ENCODE measurements at regions not wholly inside any gene's neighbourhood (a gene's known extent, or its start where the extent isn't known, plus 50 kb on each side); places are given as distances from the start of the nearest gene placed in this dataset.
A peak's percentile ranks its signal among the peaks of the same experiment; 100 is the strongest.
"Not testable (repeated sequence)": the region's sequence is repeated elsewhere in the genome, so short reads cannot be mapped to it uniquely, and the experiment has no call there.

DNA sequence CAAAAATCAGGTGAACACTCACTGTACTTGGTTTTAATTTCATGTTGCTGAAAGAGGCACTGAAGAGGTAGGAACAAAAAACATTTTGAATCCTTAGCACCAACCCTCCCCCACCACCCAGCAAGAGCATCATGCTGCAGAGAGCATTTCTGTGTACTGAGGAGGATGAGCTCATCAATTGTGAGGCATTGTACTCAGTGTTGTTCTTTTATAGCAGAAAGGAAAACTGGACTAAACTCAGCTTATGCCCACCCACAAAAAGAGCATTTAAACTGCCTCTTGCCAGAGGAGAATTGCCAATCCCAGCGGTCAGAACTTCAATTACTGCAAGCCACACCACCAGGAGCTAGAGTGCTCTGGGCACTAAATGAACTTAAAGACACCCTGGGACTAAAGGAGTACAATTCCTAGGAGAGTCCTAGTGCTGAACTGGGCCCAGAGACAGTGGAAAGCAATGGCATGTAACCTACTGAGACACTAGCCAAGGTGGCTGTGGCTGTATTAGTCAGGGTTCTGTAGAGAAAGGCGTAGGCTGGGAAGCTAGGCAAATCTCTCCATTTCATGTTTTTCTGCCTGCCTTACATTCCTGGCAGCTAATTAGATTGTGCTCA lies 280.7 kb upstream of the KLHL4 start:
- no peak for DNase-seq

DNA sequence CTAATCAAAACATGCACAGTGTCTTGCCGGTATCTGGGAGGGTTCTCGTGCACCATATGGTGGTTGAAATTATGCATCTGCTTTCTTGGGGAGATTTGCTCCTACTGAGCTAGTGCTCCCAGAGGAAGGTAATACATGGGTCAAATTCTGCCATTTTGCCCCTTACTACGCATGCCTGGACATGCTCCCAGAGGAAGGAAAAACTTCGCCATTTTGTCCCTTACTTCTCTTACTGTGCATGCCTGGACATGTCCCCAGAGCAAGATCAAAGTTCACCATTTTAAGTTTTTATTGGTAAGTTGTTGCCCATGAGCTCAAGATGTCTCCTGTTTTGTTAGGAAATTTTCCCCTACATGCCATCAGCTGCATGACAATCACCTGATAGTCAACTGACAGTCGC lies 252.1 kb upstream of the KLHL4 start:
- DNase-seq, result no peak

DNA sequence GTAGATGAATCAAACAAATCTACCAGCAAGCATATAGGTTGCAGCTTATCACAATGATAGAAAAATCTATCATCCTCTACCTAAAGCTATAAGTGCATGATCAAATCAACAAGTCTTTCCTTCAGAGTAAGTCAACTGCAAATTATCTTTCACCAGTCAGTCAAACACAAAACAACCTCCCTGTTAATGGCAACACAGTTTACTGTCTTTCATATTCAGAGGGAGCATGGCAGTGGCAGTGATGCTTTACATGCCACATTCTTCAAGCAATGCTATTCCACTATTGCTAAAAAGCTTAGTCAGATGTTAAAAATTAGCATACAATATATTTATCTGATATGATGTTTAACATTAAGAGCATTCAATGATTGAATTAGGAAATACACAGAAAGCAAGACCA lies 245.1 kb upstream of the KLHL4 start:
- no peak for DNase-seq

DNA sequence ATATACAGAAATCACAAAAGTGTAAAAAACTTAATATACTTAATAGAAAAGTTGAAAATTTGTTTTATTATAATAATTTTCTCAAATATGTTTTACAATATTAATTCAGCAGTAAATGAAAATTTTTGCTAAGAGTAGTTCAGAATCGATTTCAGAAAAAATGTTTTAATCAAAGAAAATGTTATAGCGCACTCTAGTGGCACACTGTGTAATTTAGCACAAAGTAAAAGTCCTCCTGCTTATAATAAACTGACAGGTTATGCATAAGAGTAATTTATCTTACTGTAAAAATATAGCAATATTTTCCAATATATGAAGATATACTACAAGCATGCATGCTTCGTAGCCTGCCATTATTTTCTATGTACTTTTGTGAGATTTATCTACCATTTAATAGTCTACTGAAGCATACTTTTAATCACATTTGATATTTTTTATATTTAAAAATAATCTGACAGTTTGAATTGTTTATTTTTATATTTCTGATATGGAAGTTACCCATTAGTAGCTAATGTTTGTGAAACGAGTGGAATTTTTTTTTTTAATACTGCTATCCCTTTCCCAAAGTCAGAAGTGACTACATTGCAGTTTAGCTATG lies 217.9 kb upstream of the KLHL4 start:
- peak; percentile 41 for DNase-seq

DNA sequence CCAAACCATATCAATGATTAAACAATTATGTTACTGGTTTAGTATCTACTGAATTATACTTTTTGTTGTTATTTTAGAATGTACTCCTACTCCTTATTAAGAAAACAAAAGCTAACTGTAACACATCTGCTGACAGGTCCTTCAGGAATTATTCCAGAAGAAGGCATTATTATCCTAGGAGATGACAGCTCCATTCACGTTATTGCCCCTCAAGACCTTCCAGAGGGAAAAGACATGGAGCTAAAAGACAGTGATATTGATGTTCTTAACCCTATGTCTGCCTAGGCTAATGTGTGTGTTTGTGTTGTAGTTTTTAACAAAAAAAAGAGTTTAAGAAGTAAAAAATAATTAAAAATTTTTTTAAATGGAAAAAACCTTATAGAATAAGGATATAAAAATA lies 206.8 kb upstream of the KLHL4 start:
- no peak for DNase-seq

DNA sequence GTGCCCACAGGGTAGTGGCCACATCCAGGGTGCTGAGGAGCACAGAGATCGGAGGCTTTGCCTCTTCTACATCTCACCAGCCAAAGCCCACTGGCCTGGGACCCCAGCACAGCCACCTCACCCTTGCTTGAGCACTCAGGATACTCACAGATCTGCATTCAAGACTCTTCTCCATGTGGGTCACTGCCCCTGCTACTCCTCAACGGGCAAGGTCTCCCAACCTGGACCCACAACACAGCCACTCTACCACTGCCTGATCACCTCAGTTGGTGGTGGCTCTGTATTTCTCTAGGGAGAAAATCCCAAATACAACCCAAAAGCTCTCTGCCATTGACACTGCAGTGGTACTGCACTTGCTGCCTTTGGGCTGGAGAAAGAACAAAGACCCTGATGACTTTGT lies 190.3 kb upstream of the KLHL4 start:
- no peak for DNase-seq

DNA sequence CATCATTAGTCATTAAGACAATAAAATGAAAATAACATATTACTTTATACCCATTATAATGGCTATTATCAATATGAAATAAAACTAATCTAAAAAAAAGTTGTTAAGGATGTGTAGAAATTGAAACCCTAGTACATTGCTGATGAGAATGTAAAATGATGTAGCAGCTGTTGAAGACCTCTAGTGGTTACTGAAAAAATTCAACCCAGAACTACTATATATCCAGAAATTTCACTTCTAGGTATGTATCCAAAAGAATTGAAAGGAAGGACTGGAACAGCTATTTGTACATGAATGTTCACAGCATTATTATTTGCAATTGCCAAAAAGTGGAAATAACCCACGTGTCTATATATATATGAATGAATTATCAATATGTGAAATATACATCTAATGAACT lies 180.3 kb upstream of the KLHL4 start:
- DNase-seq, result peak; percentile 0

DNA sequence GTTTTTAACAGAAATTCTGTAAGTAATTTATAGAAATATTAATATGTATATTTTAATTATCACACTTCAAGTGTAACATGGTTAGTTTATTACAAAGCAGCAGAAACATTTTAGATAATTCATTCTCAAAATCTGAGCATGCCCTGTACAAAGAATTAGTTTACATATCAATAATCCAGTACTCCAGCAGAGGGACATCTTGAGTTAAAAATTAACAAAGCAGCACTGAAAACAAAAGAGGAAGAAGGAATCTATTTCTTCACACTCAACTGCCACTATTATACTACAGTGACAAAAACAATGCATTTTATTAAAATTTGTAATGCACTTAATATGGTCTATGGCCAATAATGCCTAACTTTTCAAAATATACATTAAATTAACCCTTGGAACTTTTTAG lies 179.1 kb upstream of the KLHL4 start:
- peak; percentile 54 for DNase-seq

DNA sequence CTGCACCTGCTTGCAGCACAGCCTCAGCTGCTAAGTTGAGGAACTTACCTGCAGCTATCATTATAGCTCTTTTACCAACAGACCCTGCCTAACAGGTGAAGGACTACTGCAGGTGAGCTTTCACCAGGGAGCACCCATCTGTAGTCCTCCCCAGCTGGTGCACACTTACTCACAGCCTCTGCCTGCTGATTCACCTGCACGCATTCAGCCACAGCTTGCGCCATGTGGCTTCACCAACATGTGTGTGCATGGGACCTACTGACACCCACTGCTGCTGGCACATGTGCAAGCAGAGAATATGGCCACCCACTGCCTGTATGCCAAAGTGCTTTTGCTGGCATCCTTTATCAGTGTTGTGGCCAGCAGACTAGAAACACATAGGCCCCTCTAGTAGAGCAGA lies 146.7 kb upstream of the KLHL4 start:
- DNase-seq, result no peak

DNA sequence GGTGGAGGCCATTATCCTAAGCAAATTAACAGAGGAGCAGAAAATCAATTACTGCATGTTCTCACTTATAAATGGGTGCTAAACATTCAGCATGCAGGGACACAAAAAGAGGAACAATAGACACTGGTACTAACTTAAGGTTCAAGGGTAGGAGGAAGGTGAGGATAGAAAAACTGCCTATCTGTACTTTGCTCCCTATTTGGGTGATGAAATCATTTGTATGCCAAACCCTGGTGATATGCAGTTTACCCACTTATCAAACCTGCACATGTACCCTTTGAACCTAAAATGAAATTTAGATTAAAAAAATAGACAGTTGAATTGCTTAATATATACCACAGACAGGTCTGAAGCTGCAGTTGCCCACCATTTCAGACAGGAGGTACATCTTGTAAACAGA lies 143.3 kb upstream of the KLHL4 start:
- DNase-seq, result no peak

DNA sequence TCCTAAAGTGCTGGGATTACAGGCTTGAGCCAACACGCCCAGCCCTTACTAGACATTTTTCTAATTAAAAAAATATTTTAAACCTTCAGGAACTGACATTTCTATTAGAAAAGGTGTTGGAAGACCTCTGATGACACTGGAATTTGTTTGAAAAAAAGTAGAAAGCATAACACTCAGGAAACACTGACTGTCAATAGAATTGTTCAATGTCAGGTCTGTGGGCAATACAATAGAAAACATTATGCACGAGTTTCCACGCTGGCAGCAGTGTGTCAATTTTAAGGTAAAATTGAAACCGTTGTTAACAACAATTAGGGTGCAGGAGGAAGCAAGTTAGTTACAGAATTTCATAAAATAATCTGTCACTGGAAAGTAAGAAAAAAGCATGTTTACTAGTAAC lies 140.7 kb upstream of the KLHL4 start:
- no peak for DNase-seq

DNA sequence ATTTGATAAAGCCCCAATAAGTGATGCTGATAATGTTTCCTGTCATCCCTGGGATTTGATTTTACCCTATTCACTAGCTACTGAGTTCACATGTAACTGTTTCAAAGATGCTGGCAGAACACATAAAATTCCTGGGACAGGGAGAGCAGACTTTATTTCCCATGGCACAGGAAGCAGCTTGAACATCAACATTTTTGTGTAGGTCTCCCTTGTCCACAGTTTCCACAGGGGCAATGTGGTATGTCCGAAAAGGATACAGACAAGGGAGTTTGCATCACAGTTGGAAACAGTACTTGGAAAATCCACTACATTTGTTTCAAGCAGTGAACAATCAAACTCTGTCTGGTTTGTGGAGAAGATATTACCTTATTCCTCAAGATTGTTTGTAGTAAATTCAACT lies 129.2 kb upstream of the KLHL4 start:
- DNase-seq, result peak; percentile 35

DNA sequence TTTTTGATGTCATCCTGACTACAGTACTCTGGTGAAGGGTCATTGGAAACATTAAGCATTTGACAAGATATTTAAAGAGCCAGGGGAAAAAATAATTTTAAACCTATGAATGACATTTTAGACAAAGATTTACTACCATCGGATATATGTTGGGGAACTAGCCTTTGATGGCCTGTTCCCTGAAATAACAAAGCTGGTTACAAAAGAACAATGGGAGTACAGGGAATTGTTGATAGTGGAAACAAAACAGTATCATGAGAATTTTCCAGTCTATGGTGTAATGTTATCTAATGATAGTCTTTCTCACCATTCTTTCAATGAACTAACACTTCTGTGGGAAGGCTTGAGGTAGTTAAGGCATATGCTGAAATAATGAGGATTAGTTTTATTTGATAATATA lies 125.9 kb upstream of the KLHL4 start:
- DNase-seq, result peak; percentile 84

DNA sequence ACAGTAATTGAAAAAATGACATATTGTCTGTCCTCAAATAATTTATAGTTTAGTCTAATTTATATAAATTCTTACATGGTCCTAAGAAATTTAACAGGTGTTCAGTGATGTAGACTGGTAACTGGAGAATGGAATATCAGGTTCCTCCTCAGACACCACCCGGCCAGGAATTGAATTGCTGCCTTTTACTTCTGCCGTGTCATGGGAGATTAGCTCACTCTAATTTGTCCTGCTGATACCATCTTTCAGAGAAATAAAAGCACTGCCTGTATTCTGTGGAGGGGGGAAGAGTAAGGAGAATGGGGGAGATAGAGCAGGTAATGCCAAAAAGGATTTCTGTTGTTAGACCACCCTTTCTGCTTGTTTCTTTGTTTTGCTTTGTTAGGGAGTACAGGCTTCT lies 125.2 kb upstream of the KLHL4 start:
- peak; percentile 44 for DNase-seq

DNA sequence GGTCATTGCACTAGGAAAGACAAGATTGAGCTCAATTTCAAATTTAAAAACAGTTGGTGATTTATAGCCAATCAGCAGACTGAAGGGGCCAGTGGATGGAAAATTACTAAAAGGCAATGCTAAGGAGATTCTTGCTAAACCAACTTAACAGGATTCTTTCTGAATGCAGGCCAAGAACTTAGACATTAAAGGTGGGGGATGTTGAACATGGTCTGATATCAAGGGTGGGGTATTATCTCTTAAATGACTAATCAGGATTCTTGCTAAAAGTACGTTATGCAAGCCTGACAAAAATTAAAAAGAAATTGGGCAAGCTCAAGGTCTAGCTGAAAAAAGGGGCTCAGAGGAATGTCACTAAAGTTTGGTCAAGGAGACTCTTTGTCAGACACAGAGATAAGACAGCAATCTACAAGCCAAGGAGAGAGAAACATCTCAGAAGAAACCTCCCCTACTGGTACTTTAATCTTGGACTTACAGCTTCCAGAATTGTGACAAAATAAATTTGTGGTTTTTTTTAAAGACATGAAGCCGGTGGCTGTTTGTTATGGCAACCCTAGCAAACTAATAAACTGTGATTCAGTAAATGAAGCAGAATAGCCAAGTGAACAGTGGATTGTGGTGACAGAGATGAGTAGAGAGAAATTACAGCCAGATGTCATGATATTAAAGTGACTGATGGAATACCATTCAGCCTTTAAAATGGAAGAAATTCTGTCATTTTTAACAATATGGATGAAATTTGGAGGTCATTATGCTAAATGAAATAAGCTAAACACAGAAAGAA lies 120.3 kb upstream of the KLHL4 start:
- no peak for DNase-seq

DNA sequence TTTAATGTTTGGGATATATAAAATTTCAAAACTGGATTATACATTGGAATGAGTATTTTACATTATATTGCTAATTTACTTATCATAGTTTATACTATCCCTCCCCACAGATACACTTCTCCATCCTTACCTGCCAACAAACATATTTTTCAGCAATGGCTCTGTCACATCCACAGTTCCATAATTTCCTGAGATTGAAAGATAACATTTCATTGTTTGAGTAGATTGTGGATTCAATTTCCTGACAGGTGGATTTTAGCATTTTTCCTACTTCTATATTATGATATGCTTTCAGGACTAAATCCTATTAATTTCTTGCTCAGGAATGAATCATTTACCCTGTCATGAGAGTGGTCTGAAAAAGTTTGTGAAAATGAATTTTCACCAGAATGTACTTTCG lies 115.3 kb upstream of the KLHL4 start:
- no peak for DNase-seq

DNA sequence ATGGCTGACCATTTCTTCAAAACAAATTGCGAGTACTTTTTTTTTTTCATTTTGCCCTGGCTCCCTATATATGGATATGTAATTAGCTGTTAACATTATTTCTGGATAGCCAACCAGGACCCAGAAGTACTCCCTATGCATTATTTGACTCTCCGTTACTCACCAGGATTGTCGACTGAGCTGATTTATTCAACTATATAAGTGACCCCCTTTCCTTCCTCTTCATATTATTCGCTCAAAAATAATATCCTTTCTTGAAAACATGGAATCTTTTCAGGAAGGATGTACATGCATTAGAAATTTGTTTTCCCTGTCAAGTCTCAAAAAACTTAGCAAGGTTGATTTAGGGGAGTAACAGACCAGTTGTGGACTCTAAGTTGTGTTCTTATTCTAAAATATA lies 114.1 kb upstream of the KLHL4 start:
- DNase-seq, result peak; percentile 13

DNA sequence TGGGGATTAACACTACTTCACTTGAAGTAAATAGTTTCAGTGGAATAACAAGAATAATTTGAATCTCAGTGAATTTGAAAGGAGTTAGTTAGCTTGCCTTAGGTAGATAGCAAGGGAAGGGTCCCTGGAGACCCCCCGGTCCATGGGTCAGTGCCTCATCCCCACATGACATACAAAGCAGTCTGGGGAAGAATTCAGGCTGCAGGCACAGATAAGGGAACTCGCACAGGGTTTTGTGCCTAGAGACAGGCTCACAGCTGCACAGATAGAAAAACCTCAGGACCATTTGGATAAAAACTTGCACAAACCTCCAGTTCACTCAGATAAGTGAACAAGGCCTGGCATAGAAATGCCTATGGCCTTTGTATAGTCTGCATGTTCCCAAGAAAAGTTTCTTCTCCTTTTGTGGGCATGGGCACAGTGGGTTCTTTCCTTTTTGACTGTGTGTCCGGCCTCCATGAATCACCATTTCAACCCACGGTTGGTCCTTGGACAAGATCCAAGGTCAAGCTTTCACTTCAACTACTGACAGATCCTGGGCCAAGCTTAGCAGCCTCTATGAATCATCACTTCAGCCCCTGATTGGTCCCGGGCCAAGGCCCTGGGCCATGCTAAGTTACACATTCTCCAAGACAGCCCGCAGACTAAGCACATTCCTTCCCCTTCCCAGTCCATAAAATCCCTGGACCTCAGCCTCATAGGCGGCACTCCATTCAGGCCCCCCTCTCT lies 108.3 kb upstream of the KLHL4 start:
- DNase-seq, result peak; percentile 95

DNA sequence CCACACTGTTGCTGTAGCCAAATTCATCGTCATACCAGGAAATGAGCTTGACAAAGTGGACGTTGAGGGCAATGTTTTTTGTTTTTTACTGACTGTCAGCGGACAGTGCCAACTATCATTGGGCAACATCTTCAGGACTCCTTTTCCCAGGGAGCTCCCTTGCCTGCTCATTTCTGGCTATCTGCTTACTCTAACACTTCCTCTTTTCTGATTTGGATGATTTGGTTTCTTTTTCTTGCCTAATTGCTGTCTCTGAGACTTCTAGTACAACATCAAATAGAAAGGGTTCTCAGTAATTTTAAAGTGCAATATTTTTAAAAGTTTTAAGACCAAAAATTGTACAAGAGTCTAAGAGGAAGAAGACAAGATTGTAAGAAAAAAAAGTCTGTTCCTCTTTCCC lies 92.0 kb upstream of the KLHL4 start:
- no peak for DNase-seq

DNA sequence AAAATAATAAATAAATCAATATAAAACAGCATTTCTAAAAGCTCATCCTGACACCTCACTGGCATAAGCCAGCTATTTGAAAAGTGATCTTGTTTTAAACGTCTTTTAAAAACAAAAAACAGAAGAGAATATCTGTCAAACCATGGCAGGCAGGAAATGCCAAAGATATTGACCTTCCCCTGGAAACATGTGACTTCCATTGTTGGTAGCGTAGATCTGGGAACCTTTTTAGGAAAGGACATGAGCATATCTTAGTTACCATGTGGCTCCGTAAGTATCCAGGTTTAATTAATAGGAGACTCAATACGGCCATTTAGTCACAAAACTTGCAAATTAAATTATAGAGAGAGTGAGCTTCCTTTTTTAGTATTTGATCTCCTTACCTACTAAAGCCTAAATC lies 83.0 kb upstream of the KLHL4 start:
- DNase-seq, result peak; percentile 80

DNA sequence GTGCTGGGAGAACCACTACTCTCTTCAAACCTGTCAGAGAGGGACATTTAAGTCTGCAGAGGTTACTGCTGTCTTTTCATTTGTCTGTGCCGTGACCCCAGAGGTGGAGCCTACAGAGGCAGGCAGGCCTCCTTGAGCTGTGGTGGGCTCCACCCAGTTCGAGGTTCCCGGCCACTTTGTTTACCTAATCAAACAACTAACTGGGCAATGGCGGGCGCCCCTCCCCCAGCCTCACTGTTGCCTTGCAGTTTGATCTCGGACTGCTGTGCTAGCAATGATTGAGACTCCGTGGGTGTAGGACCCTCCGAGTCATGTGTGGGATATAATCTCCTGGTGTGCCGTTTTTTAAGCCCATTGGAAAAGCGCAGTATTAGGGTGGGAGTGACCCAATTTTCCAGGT lies 69.0 kb upstream of the KLHL4 start:
- DNase-seq, result not testable (repeated sequence)

DNA sequence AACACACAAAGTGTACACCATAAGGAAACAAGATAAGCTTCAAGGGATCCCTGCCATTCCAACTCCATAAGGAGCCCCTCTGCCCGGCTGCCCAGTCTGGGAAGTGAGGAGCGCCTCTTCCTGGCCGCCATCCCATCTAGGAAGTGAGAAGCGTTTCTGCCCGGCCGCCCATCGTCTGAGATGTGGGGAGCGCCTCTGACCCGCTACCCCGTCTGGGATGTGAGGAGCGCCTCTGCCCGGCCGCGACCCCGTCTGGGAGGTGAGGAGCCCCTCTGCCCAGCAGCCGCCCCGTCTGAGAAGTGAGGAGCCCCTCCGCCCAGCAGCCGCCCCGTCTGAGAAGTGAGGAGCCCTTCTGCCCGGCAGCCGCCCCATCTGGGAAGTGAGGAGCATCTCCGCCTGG lies 51.8 kb upstream of the KLHL4 start:
- DNase-seq, result not testable (repeated sequence)

Data from dermis blood vessel endothelial cell (primary cell).